ENCODE measurements at regions not wholly inside any gene's neighbourhood (a gene's known extent, or its start where the extent isn't known, plus 50 kb on each side); places are given as distances from the start of the nearest gene placed in this dataset.

- no peaks in the 10 kb centered on the region for H3K27me3 ChIP-seq
- no peaks in the 10 kb centered on the region for H3K4me1 ChIP-seq
- no peak for ATAC-seq
- whole genome bisulfite sequencing, 2 donors = 64 to 66% methylated on average over 2 of the region's 2 CpGs
- no peak overlapping the region for H3K4me3 ChIP-seq
- intact Hi-C loops (cut with DNase I) = no loop called here
- DNase-seq = no peak
- H3K9me3 ChIP-seq = no peaks in the 10 kb centered on the region
- H3K36me3 ChIP-seq = no peaks in the 10 kb centered on the region
- H3K27ac ChIP-seq = no peak overlapping the region
- TF ChIP-seq, protein P1, sequence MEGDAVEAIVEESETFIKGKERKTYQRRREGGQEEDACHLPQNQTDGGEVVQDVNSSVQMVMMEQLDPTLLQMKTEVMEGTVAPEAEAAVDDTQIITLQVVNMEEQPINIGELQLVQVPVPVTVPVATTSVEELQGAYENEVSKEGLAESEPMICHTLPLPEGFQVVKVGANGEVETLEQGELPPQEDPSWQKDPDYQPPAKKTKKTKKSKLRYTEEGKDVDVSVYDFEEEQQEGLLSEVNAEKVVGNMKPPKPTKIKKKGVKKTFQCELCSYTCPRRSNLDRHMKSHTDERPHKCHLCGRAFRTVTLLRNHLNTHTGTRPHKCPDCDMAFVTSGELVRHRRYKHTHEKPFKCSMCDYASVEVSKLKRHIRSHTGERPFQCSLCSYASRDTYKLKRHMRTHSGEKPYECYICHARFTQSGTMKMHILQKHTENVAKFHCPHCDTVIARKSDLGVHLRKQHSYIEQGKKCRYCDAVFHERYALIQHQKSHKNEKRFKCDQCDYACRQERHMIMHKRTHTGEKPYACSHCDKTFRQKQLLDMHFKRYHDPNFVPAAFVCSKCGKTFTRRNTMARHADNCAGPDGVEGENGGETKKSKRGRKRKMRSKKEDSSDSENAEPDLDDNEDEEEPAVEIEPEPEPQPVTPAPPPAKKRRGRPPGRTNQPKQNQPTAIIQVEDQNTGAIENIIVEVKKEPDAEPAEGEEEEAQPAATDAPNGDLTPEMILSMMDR (IDR thresholded peaks at IDR 0.05) = no peak
Observed at GRCh38 chrX:92231391-92231790, 452.2 kb downstream of the PCDH11X start.

DNA sequence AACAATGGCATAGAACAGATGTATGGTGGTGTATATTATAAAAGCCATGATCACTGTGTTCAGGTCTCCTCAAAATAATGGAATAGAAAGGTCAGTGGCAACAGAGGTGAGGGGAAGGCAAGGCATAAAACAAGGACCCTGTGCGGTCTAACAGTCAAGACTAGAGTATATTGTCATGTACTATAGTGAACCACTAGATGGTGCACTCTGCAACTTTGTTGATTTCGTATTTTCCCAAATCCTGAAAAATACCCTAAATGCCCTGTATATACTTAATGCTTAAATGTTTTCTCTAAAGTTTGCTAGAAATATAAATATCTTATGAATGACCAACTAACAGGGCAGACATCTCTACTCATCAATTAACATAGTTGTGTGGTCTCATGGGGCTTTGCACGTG lies 453.0 kb downstream of the PCDH11X start:
- 61 to 67% methylated on average over 3 of the region's 3 CpGs for WGBS, 2 donors
- Histone ChIP-seq H3K4me3 (no peak overlapping the region), H3K36me3 (no peaks in the 10 kb centered on the region), H3K27ac (no peak overlapping the region), H3K4me1 (no peaks in the 10 kb centered on the region), H3K9me3 (peaks cover 0 to under 1% (median 0%) of the 10 kb centered on the region in 11 donors), H3K27me3 (peaks cover 0 to 4% (median 0%) of the 10 kb centered on the region in 7 donors)
- ATAC-seq = no peak
- intact Hi-C loops (cut with DNase I) = no loop called here
- no peak for DNase-seq
- TF ChIP-seq, protein P1 (IDR thresholded peaks at IDR 0.05) = peak in 5 of 9 donors; percentile 11 to 41 (median 24)

- ATAC-seq (no peak), DNase-seq (no peak)
- H3K4me3 ChIP-seq = no peak overlapping the region
- H3K9me3 ChIP-seq = peaks cover 0 to 6% (median 0%) of the 10 kb centered on the region in 11 donors
- no peak overlapping the region for H3K27ac ChIP-seq
- WGBS, 2 donors = 59 to 64% methylated on average over 2 of the region's 2 CpGs
- TF ChIP-seq, protein P1 (IDR thresholded peaks at IDR 0.05) = no peak
- H3K36me3 ChIP-seq = no peaks in the 10 kb centered on the region
- intact Hi-C loops (cut with DNase I) = no loop called here
- H3K4me1 ChIP-seq = no peaks in the 10 kb centered on the region
- H3K27me3 ChIP-seq = peaks cover 0 to 12% (median 0%) of the 10 kb centered on the region in 7 donors
Observed at GRCh38 chrX:92241249-92241648, 462.1 kb downstream of the PCDH11X start.

DNA sequence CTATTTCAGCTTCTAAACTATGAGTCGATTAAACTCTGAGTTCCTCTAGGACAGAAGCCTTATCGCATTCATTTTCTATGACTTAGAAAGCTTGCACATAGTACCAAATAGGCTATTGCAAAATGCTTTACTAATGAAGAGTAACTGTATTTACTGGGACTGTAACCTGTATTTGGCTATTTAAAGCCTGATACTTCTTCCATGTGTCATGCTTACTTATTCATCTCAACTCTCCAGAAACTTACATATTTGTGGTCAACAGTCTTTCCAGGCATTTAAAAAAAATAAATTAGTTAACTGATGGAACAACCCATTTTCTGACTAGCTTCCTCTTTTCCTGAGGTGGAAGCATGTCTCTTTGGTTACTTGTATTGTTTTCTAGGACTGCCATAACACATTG lies 467.9 kb downstream of the PCDH11X start:
- Histone ChIP-seq H3K27ac (no peak overlapping the region), H3K27me3 (peaks cover 0 to 13% (median 0%) of the 10 kb centered on the region in 7 donors), H3K4me3 (no peak overlapping the region), H3K9me3 (no peaks in the 10 kb centered on the region), H3K36me3 (no peaks in the 10 kb centered on the region), H3K4me1 (no peaks in the 10 kb centered on the region)
- 80 to 81% methylated on average over 2 of the region's 2 CpGs for WGBS, 2 donors
- intact Hi-C loops (cut with DNase I) = no loop called here
- TF ChIP-seq, protein P1 (IDR thresholded peaks at IDR 0.05) = no peak
- DNase-seq = no peak
- no peak for ATAC-seq

All from heart right ventricle (tissue), 16 donors.